SKM-1 treated with dmso at 0.1 percent for 144 hours (cell line): ENCODE measurements at regions not wholly inside any gene's neighbourhood (a gene's known extent, or its start where the extent isn't known, plus 50 kb on each side); places are given as distances from the start of the nearest gene placed in this dataset.
"Not testable (repeated sequence)": the region's sequence is repeated elsewhere in the genome, so short reads cannot be mapped to it uniquely, and the experiment has no call there.

Experiments
- DNase-seq: peaks from one replicate; lab custom pipeline; 2025; ENCODE audit not compliant: unreplicated experiment; lab: John Stamatoyannopoulos, UW

- not testable (repeated sequence) for DNase-seq
Observed at GRCh38 chr10:47711428-47711827, 52.0 kb downstream of the SYT15B start.

GRCh38 chr10:47710443-47710842 lies 52.9 kb downstream of the SYT15B start:
- DNase-seq, result not testable (repeated sequence)

DNA sequence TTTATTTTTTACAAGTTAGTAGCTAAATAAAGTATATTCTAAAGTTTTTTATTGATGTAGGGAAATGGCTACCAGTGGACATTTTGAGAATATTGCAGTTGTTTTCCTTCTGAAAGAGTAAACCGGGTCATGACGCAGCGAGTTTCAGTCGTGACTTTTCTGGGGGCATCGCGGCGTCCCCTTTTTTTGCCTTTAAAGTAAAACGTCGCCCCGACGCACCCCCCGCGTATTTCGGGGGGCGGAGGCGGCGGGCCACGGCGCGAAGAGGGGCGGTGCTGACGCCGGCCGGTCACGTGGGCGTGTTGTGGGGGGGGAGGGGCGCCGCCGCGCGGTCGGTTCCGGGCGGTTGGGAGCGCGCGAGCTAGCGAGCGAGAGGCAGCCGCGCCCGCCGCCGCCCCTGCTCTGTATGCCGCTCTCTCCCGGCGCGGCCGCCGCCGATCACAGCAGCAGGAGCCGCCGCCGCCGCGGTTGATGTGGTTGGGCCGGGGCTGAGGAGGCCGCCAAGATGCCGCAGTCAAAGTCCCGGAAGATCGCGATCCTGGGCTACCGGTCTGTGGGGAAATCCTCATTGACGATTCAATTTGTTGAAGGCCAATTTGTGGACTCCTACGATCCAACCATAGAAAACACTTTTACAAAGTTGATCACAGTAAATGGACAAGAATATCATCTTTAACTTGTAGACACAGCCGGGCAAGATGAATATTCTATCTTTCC lies 57.5 kb downstream of the SYT15B start:
- DNase-seq, result not testable (repeated sequence)

DNA sequence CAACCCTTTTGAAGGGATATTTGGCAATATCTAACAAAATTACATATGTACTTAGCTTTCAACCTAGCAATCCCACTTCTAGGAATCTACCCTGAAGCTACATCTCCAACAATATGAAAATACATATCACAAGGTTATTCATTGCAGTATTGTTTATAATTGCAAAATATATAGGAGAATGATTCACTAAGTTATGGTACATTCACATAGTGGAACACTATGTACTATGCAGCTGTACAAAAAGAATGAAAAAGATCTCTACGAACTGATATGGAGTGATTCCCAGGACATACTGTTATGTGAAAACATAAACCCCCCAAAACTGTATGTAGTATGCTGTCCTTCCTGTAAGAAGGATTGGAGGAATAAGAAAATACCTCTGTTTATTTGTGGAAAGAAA lies 62.1 kb downstream of the SYT15B start:
- DNase-seq, result not testable (repeated sequence)

DNA sequence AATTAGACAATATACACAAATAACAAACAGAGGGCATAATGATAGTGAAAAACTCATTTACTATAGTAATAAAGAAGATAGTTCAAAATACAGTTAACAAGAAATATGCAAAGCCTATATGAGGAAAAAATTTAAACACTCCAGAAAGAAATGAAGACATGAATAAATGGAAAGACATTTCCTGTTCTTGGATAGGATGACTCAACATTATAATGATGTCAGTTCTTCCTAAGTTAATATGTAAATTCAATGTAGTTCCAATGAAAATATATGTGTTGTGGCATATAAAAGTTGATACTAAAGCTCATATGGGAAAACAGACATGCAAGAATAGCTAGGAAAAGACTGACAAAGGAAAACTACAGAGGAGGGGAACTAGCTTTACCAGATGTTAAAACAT lies 63.5 kb downstream of the SYT15B start:
- not testable (repeated sequence) for DNase-seq

DNA sequence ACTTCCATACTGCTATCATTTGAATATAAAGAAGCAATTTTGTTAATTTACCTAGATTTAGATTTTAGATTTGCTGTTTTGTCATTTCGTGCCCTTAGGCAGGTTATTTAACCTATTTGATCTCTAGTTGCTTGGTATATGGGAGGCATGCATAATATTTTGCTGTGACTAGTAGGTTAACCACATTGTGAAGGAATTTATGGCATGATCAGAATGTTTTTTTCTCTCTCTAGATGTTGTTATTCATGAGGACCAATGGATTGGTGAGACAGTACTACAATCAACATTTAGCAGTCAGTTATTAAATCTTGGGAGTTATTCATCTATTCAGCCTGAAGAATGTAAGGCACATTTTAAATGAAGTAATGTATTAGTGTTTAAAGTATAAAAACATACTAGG lies 67.2 kb downstream of the SYT15B start:
- DNase-seq, result not testable (repeated sequence)

DNA sequence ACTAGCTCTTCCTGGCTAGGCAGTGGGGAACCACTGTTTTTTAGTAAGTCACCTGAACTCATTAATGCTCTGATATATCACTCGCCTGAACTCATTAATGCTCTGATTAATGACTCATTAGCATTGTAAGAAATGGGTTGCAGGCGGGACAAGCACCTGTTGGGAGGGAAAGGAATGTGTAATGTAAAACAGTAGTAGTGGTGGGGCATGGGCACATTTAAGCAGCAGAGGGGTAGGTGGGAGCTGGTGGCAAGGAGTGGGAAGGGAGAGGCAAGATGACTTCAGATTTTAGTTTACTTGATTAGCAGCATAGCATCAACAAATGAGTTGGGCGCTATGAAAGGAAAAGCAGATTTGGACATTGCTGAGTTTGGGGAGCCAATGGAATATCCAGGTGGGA lies 68.2 kb downstream of the SYT15B start:
- not testable (repeated sequence) for DNase-seq

GRCh38 chr10:47690304-47690703 lies 73.1 kb downstream of the SYT15B start:
- not testable (repeated sequence) for DNase-seq

GRCh38 chr10:47683826-47684475 lies 79.4 kb downstream of the SYT15B start:
- DNase-seq, result not testable (repeated sequence)

DNA sequence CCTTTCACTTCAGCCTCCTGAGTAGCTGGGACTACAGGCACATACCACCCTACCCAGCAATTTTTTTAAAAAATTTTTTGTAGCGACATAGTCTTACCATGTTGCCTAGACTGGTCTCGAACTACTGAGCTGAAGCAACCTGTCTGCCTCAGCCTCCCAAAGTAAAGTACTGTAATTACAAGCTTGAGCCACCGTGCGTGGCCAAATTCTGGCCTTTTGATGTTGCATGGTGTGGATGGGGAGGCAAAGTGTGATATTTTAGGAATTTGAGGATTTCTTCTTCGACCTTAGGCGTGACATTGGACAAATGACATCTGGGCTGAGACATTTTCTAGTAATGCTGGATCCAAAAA lies 81.8 kb downstream of the SYT15B start:
- not testable (repeated sequence) for DNase-seq

GRCh38 chr10:47680848-47681637 lies 82.3 kb downstream of the SYT15B start:
- not testable (repeated sequence) for DNase-seq

GRCh38 chr10:47676102-47676501 lies 87.3 kb downstream of the SYT15B start:
- not testable (repeated sequence) for DNase-seq

DNA sequence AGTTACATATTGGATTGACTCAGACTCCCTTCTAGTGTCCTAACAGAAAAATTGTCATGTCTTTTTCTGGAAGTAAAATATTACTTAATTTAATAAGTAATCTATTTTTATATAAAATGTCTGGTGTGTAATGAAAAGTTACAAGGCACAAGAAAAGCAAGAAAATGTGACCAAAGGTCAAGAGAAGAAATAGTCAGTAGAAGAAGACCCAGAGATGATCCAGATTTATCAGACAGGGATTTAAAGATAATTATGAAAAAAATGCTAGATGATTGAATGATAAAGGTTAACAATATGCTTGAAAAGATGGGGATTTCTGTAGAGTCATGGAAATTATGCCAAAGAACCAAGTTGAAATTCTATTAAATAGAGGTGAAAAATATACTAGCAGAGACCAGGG lies 87.8 kb downstream of the SYT15B start:
- DNase-seq, result not testable (repeated sequence)

DNA sequence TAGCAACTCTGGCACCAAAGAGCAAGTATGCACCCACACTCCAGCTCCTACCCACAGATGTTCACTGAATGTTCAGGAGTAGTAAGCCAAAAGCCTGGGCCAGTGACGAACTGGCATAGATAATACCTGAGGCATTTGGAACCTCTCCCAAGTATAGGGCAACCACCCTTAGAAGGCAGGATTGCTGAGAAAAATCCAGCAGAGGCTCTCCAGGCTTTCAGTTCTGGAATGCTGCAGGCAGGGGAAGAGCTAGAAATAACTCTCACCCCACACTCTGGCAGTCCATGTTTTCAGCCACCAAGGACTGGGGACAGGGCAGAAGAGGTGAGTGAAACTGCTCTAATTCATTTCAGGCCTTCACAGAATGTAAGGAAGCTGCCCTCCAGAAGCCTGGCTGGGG lies 90.3 kb downstream of the SYT15B start:
- not testable (repeated sequence) for DNase-seq

- DNase-seq, result peak; percentile 52
Observed at GRCh38 chr10:47670857-47671256, 92.5 kb downstream of the SYT15B start.

DNA sequence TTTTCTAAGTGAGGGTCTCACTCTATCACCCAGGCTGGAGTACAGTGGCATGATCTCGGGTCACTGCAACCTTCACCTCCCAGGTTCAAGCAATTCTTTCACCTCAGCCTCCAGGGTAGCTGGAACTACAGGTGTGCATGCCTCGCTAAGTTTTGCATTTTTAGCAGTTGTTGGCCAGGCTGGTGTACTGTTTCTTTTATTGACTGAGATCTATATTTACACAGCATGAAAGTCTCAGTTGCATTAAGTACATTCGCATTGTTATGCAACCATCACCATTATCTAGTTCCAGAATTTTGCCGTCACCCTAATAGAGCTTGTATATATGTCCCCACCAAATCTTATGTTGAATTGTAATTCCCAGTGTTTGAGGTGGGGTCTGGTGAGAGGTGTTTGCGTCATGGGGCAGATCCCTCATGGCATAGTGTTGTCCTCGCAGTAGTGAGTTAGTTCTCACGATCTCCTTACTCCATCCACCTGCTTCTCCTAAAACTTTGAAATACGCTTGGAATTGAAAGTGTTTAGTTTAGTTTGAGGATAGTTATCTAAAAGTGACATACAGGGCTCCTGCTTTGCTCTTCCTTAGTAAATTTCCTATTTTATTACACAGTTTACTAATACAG lies 101.3 kb downstream of the SYT15B start:
- not testable (repeated sequence) for DNase-seq

GRCh38 chr10:47656732-47657131 lies 106.7 kb downstream of the SYT15B start:
- not testable (repeated sequence) for DNase-seq

GRCh38 chr10:47654161-47654560 lies 109.2 kb downstream of the SYT15B start:
- DNase-seq, result not testable (repeated sequence)

DNA sequence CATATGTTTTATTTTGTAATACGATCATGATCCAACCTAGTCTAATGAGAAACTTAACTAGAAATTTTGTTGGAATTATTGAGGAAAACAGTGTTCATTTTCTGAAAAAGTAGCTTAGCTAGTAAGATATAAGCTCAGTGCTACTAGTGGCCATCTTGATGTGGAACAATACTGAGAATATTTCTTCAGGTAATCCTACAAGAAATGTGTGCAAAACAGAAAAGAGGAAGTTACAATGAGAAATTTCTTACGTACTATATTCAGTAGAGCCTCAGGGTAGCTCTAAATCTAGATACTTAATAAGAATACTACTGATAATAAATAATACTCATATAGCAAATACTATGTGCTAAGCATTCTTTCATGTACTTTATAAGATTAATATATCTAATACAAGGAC lies 114.8 kb downstream of the SYT15B start:
- not testable (repeated sequence) for DNase-seq

DNA sequence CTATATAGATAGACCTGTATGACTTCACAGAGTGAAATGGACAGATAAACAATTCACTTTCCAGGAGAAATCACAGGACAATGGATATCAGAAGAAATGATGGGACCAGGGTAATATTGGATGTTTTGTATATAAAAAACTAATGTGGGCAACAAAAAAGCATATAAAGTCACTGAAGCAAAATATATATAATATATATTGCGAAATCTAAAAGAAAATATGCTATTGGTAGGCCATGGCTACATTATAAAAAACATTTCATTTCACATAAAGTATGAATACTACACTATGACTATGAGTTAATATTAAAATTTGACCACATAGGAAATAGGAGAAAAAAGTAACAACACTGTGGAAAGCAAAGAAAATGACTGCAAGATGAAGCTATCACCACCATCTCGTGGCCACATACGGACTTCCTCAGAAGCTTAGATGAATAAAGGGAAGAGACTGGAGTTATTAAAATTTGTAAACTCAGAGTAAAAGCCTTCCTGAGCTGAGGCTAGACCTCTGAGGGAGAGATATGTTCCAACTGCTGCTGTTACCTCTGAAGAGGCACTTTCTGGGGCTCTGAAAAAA lies 115.8 kb downstream of the SYT15B start:
- DNase-seq, result not testable (repeated sequence)
